ENCODE measurements at regions not wholly inside any gene's neighbourhood (a gene's known extent, or its start where the extent isn't known, plus 50 kb on each side); places are given as distances from the start of the nearest gene placed in this dataset.
"Not testable (repeated sequence)": the region's sequence is repeated elsewhere in the genome, so short reads cannot be mapped to it uniquely, and the experiment has no call there.

DNA sequence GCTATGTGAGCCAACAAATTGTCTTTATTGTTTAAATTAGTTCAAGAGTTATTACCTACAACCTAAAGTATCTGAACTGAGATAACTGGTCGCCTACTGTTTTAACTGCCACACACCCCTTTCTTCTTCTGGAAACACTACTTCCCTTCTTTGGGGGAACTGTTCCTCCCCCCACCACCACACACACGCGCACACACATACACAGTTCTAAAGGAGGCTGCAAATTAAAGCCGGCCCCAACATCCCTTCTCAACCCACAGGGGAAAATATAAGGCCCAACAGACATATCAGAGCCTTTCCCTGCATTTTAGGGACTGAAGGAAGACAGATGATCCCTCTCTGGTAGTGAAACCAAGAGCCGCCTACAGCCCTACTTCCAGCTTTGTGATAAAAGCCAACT is 348.0 kb upstream of the JARID2 start:
- no peaks in the 10 kb centered on the region for H3K9me2 ChIP-seq (replicated peaks; ENCODE audit: insufficient read depth, low read length)
- H3K79me2 ChIP-seq (ENCODE audit: low read length): no peaks in the 10 kb centered on the region
- H3K4me1 ChIP-seq (ENCODE audit: low read length): no peaks in the 10 kb centered on the region
- DNase-seq: no peak
- no peaks in the 10 kb centered on the region for H3K27me3 ChIP-seq (replicated peaks; ENCODE audit: insufficient read depth, low read length)
- H3K9ac ChIP-seq (ENCODE audit: low read length): no peak overlapping the region
- no peaks in the 10 kb centered on the region for H3K9me3 ChIP-seq (replicated peaks; ENCODE audit: insufficient read depth, low read length)
- TF ChIP-seq EZH2phosphoT487 (IDR thresholded peaks at IDR 0.05; ENCODE audit: low read length): no peak
- no peak for TF ChIP-seq EZH2 (optimal IDR thresholded peaks at IDR 0.05; ENCODE audit: low read depth, low read length)
- TF ChIP-seq, protein P1, sequence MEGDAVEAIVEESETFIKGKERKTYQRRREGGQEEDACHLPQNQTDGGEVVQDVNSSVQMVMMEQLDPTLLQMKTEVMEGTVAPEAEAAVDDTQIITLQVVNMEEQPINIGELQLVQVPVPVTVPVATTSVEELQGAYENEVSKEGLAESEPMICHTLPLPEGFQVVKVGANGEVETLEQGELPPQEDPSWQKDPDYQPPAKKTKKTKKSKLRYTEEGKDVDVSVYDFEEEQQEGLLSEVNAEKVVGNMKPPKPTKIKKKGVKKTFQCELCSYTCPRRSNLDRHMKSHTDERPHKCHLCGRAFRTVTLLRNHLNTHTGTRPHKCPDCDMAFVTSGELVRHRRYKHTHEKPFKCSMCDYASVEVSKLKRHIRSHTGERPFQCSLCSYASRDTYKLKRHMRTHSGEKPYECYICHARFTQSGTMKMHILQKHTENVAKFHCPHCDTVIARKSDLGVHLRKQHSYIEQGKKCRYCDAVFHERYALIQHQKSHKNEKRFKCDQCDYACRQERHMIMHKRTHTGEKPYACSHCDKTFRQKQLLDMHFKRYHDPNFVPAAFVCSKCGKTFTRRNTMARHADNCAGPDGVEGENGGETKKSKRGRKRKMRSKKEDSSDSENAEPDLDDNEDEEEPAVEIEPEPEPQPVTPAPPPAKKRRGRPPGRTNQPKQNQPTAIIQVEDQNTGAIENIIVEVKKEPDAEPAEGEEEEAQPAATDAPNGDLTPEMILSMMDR (IDR thresholded peaks at IDR 0.05; ENCODE audit: low read length): no peak
- no peaks in the 10 kb centered on the region for H3F3A ChIP-seq (ENCODE audit: insufficient read depth, low read length)
- H2AFZ ChIP-seq (ENCODE audit: low read length): no peak overlapping the region
- no peaks in the 10 kb centered on the region for H4K20me1 ChIP-seq (ENCODE audit: insufficient read depth, low read length)
- H3K36me3 ChIP-seq (replicated peaks; ENCODE audit: insufficient read depth, low read length): no peaks in the 10 kb centered on the region
- no peak overlapping the region for H3K4me3 ChIP-seq (ENCODE audit: low read length)
- no peak overlapping the region for H3K4me2 ChIP-seq (ENCODE audit: low read depth, low read length)
- no peak overlapping the region for H3K27ac ChIP-seq (ENCODE audit: low read length)

DNA sequence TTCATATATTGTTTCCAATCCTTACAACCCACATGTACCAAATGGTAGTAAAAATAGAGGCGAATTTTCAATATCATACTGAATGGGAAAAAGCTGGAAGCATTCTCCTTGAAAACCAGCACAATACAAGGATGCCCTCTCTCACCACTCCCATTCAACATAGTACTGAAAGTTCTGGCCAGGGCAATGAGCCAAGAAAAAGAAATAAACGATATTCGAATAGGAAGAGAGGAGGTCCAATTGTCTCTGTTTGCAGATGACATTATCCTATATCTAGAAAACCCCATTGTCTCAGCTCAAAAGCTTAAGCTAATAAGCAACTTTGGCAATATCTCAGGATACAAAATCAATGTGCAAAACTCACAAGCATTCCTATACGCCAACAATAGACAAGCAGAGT is 346.4 kb upstream of the JARID2 start:
- not testable (repeated sequence) for H3K4me3 ChIP-seq (ENCODE audit: low read length); DNase-seq; H3K4me2 ChIP-seq (ENCODE audit: low read depth, low read length); H2AFZ ChIP-seq (ENCODE audit: low read length); H4K20me1 ChIP-seq (ENCODE audit: insufficient read depth, low read length); H3K79me2 ChIP-seq (ENCODE audit: low read length); H3K27me3 ChIP-seq (replicated peaks; ENCODE audit: insufficient read depth, low read length); H3K36me3 ChIP-seq (replicated peaks; ENCODE audit: insufficient read depth, low read length); H3K4me1 ChIP-seq (ENCODE audit: low read length); H3K27ac ChIP-seq (ENCODE audit: low read length); H3K9me3 ChIP-seq (replicated peaks; ENCODE audit: insufficient read depth, low read length); H3F3A ChIP-seq (ENCODE audit: insufficient read depth, low read length); H3K9me2 ChIP-seq (replicated peaks; ENCODE audit: insufficient read depth, low read length); H3K9ac ChIP-seq (ENCODE audit: low read length)

DNA sequence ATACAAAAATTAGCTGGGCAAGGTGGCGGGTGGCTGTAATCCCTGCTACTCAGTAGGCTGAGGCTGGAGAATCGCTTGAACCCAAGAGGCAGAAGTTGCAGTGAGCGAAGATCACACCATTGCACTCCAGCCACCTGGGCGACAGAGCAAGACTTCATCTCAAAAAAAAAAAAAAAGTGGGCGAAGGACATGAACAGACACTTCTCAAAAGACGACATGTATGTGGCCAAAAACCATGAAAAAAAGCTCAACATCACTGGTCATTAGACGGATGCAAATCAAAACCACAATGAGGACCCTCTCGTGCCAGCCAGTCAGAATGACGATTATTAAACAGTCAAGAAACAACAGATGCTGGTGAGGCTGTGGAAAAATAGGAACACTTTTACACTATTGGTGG is 344.9 kb upstream of the JARID2 start:
- no peak overlapping the region for H3K4me3 ChIP-seq (ENCODE audit: low read length)
- TF ChIP-seq EZH2 (optimal IDR thresholded peaks at IDR 0.05; ENCODE audit: low read depth, low read length) (no peak), EZH2phosphoT487 (IDR thresholded peaks at IDR 0.05; ENCODE audit: low read length) (no peak)
- TF ChIP-seq, protein P1 (IDR thresholded peaks at IDR 0.05; ENCODE audit: low read length): no peak
- no peak overlapping the region for H3K4me2 ChIP-seq (ENCODE audit: low read depth, low read length)
- H3F3A ChIP-seq (ENCODE audit: insufficient read depth, low read length): no peaks in the 10 kb centered on the region
- no peaks in the 10 kb centered on the region for H3K9me3 ChIP-seq (replicated peaks; ENCODE audit: insufficient read depth, low read length)
- no peaks in the 10 kb centered on the region for H3K36me3 ChIP-seq (replicated peaks; ENCODE audit: insufficient read depth, low read length)
- H3K27ac ChIP-seq (ENCODE audit: low read length): no peak overlapping the region
- no peaks in the 10 kb centered on the region for H3K79me2 ChIP-seq (ENCODE audit: low read length)
- no peak overlapping the region for H2AFZ ChIP-seq (ENCODE audit: low read length)
- no peaks in the 10 kb centered on the region for H4K20me1 ChIP-seq (ENCODE audit: insufficient read depth, low read length)
- DNase-seq: no peak
- H3K9me2 ChIP-seq (replicated peaks; ENCODE audit: insufficient read depth, low read length): no peaks in the 10 kb centered on the region
- H3K9ac ChIP-seq (ENCODE audit: low read length): no peak overlapping the region
- no peaks in the 10 kb centered on the region for H3K4me1 ChIP-seq (ENCODE audit: low read length)
- H3K27me3 ChIP-seq (replicated peaks; ENCODE audit: insufficient read depth, low read length): no peaks in the 10 kb centered on the region

DNA sequence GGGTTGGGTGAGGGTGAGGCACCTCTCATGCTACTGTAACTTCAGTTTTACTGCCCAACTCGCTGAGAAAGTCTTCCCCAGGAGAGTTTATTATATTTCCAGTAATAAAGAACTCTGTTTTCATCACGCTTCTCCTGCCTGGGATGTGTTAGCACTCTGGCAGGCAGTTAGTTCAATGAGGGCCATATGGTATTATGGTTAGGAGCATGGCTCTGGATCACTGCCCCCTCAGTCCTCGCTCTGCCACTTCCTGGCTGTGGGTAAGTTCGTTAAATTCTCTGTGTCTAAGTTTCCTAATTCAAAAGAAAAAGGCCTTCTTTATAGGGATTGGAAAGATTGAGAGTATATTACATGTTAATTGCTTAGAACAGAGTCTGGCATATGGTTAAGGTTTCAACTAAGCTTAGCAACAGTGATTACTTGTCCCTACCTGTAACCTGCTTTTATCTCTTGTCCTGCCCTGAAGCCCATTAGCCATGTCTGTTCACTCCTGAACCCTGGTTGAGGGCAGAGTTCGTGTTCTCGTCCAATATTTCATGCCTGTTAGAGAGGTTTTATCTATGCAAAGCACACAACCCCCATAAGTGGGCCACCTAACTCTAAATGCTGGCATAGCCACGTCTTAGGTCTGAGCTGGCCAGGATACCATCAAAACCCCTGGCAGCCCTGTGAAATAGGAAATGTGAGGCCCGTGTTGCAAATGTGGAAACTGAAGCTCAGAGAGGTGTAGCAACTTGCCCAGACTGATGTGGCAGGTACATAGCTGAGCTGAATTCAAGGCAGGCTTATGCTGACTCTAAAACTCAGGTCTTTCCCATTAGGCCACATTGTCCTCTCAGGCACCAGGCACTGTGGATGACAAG is 342.5 kb upstream of the JARID2 start:
- Histone ChIP-seq H3K27me3 (replicated peaks; ENCODE audit: insufficient read depth, low read length) (no peaks in the 10 kb centered on the region), H4K20me1 (ENCODE audit: insufficient read depth, low read length) (no peaks in the 10 kb centered on the region), H3K4me1 (ENCODE audit: low read length) (no peaks in the 10 kb centered on the region), H3K79me2 (ENCODE audit: low read length) (no peaks in the 10 kb centered on the region), H3K9me2 (replicated peaks; ENCODE audit: insufficient read depth, low read length) (no peaks in the 10 kb centered on the region), H3K9me3 (replicated peaks; ENCODE audit: insufficient read depth, low read length) (no peaks in the 10 kb centered on the region), H3K4me2 (ENCODE audit: low read depth, low read length) (no peak overlapping the region), H2AFZ (ENCODE audit: low read length) (no peak overlapping the region), H3F3A (ENCODE audit: insufficient read depth, low read length) (no peaks in the 10 kb centered on the region), H3K4me3 (ENCODE audit: low read length) (no peak overlapping the region), H3K27ac (ENCODE audit: low read length) (no peak overlapping the region), H3K36me3 (replicated peaks; ENCODE audit: insufficient read depth, low read length) (no peaks in the 10 kb centered on the region), H3K9ac (ENCODE audit: low read length) (no peak overlapping the region)
- DNase-seq: no peak
- TF ChIP-seq EZH2phosphoT487 (IDR thresholded peaks at IDR 0.05; ENCODE audit: low read length) (no peak), EZH2 (optimal IDR thresholded peaks at IDR 0.05; ENCODE audit: low read depth, low read length) (no peak)
- TF ChIP-seq, protein P1 (IDR thresholded peaks at IDR 0.05; ENCODE audit: low read length): no peak

Data from MM.1S (cell line).